ENCODE measurements at regions not wholly inside any gene's neighbourhood (a gene's known extent, or its start where the extent isn't known, plus 50 kb on each side); places are given as distances from the start of the nearest gene placed in this dataset.

DNA sequence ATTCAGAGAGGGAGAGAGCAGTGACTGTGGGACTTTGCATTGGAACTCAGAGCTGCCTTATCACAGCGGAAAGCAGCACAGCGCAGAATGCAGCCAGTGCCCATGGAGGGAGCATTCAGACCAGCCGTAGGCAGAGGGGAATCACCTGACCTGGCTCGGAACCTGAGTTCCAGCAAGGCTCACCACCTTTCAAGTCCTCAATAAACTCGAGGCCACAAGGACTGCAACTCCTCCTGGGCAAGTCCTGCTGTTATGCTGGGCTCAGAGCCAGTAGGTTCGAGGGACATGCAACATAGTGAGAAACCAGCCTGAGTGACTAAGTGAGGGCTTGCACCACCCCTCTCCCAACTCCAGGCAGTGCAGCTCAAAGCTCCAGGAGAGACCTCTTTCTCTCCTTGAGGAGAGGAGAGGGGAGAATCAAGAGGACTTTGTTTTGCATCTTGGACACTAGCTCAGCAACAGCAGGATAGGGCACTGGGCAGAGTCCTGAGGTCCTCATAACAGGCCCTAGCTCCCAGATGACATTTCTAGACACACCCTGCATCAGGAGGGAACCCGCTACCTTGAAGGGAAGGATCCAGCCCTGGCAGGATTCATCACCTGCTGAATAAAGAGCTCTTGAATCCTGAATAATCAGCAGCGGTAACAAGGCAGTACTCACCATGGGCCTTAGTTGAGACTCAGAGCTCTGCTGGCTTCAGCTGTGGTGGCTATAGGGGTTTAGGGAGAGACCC lies 136.8 kb upstream of the OTOS start:
- peaks cover 0 to 2% of the 10 kb centered on the region in 2 donors for H3K27me3 ChIP-seq (ENCODE audit: control insufficient read depth in 2 of 2, insufficient read depth in 2 of 2, low read length in 2 of 2)
- H3K36me3 Mint-ChIP-seq = no peaks in the 10 kb centered on the region
- H3K9me3 ChIP-seq (replicated peaks in 1 of 2; ENCODE audit: control insufficient read depth in 1 of 2, insufficient read depth in 1 of 2, low read length in 2 of 2) = peaks cover 4 to 13% of the 10 kb centered on the region in 2 donors
- no peaks in the 10 kb centered on the region for H3K36me3 ChIP-seq (replicated peaks in 1 of 2; ENCODE audit: control insufficient read depth in 1 of 2, insufficient read depth in 2 of 2, low read length in 2 of 2)
- H3K4me3 Mint-ChIP-seq = no peak overlapping the region
- intact Hi-C loops (cut with micrococcal nuclease) = no loop called here
- no peak overlapping the region for H3K4me3 ChIP-seq (replicated peaks in 1 of 3; ENCODE audit: low read depth in 2 of 3, low read length in 3 of 3)
- H3K9ac ChIP-seq (ENCODE audit: insufficient read depth, low read length, poor library complexity, severe bottlenecking) = no peak overlapping the region
- TF ChIP-seq, protein P1, sequence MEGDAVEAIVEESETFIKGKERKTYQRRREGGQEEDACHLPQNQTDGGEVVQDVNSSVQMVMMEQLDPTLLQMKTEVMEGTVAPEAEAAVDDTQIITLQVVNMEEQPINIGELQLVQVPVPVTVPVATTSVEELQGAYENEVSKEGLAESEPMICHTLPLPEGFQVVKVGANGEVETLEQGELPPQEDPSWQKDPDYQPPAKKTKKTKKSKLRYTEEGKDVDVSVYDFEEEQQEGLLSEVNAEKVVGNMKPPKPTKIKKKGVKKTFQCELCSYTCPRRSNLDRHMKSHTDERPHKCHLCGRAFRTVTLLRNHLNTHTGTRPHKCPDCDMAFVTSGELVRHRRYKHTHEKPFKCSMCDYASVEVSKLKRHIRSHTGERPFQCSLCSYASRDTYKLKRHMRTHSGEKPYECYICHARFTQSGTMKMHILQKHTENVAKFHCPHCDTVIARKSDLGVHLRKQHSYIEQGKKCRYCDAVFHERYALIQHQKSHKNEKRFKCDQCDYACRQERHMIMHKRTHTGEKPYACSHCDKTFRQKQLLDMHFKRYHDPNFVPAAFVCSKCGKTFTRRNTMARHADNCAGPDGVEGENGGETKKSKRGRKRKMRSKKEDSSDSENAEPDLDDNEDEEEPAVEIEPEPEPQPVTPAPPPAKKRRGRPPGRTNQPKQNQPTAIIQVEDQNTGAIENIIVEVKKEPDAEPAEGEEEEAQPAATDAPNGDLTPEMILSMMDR (IDR thresholded peaks at IDR 0.05) = no peak
- H2AFZ ChIP-seq (ENCODE audit: insufficient read depth, low read depth, low read length, poor library complexity, severe bottlenecking) = no peak overlapping the region
- 82% methylated on average over 6 of the region's 8 CpGs for WGBS (ENCODE audit: insufficient coverage)
- H3K4me1 ChIP-seq (ENCODE audit: control insufficient read depth in 1 of 2, insufficient read depth in 2 of 2, low read length in 2 of 2) = no peaks in the 10 kb centered on the region
- no peak for DNase-seq
- peaks cover 4 to 10% (median 8%) of the 10 kb centered on the region in 7 donors for H3K9me3 Mint-ChIP-seq
- H3K27me3 Mint-ChIP-seq (ENCODE audit: low read depth in 3 of 3) = peaks cover 8 to 28% (median 14%) of the 10 kb centered on the region in 3 donors
- H3K79me2 ChIP-seq (ENCODE audit: insufficient read depth, low read length) = no peaks in the 10 kb centered on the region
- no peaks in the 10 kb centered on the region for H3K4me1 Mint-ChIP-seq
- no peaks in the 10 kb centered on the region for H4K20me1 ChIP-seq (ENCODE audit: insufficient read depth, low read length)
- H3K27ac ChIP-seq (ENCODE audit: low read depth in 1 of 2, low read length in 2 of 2) = no peak overlapping the region
- H3K4me2 ChIP-seq (replicated peaks; ENCODE audit: extremely low read depth, low read length, poor library complexity, severe bottlenecking) = no peak overlapping the region
- no peak overlapping the region for H3K27ac Mint-ChIP-seq

DNA sequence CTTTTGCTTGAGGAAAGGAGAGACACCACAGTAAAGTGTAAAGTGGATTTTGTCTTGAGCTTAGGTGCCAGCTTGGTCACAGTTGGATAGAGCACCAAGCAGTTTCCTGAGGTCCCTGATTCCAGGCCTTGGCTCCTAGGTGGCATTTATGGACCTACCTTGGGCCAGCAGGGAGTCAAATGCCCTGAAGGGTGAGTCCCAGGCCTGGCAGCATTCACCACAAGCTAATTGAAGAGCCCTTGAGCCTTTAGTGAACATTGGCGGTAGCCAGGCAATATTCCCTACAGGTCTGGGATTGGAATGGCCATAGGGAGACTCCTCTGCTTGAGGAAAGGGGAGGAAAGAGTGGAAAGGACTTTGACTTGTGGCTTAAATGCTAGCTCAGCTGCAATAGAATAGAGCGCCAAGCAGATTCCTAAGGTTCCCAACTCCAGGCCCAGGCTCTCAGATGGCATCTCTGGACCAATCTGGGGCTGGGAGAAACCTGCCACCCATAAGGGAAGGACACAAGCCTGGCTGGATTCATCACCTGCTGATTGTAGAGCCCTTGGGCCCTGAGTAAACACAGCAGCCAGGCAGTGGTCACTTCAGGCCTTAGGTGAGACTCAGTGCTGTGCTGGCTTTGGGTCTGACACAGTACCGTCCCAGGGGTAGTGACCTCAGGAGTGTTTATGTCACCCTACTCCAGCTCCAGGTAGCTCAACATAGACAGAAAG lies 137.5 kb upstream of the OTOS start:
- no peaks in the 10 kb centered on the region for H3K36me3 Mint-ChIP-seq
- Histone ChIP-seq H3K4me3 (replicated peaks in 1 of 3; ENCODE audit: low read depth in 2 of 3, low read length in 3 of 3) (no peak overlapping the region), H3K9ac (ENCODE audit: insufficient read depth, low read length, poor library complexity, severe bottlenecking) (no peak overlapping the region), H3K9me3 (replicated peaks in 1 of 2; ENCODE audit: control insufficient read depth in 1 of 2, insufficient read depth in 1 of 2, low read length in 2 of 2) (peaks cover 4 to 6% of the 10 kb centered on the region in 2 donors), H3K4me1 (ENCODE audit: control insufficient read depth in 1 of 2, insufficient read depth in 2 of 2, low read length in 2 of 2) (no peaks in the 10 kb centered on the region), H3K27me3 (ENCODE audit: control insufficient read depth in 2 of 2, insufficient read depth in 2 of 2, low read length in 2 of 2) (peaks cover 0 to 2% of the 10 kb centered on the region in 2 donors), H3K79me2 (ENCODE audit: insufficient read depth, low read length) (no peaks in the 10 kb centered on the region), H3K4me2 (replicated peaks; ENCODE audit: extremely low read depth, low read length, poor library complexity, severe bottlenecking) (no peak overlapping the region), H2AFZ (ENCODE audit: insufficient read depth, low read depth, low read length, poor library complexity, severe bottlenecking) (no peak overlapping the region), H4K20me1 (ENCODE audit: insufficient read depth, low read length) (no peaks in the 10 kb centered on the region), H3K36me3 (replicated peaks in 1 of 2; ENCODE audit: control insufficient read depth in 1 of 2, insufficient read depth in 2 of 2, low read length in 2 of 2) (no peaks in the 10 kb centered on the region), H3K27ac (ENCODE audit: low read depth in 1 of 2, low read length in 2 of 2) (no peak overlapping the region)
- TF ChIP-seq, protein P1 (IDR thresholded peaks at IDR 0.05) = no peak
- DNase-seq = no peak
- no peak overlapping the region for H3K27ac Mint-ChIP-seq
- H3K4me1 Mint-ChIP-seq = no peaks in the 10 kb centered on the region
- H3K9me3 Mint-ChIP-seq = peaks cover 3 to 11% (median 6%) of the 10 kb centered on the region in 7 donors
- intact Hi-C loops (cut with micrococcal nuclease) = no loop called here
- peaks cover 8 to 31% (median 14%) of the 10 kb centered on the region in 3 donors for H3K27me3 Mint-ChIP-seq (ENCODE audit: low read depth in 3 of 3)
- no peak overlapping the region for H3K4me3 Mint-ChIP-seq
- WGBS (ENCODE audit: insufficient coverage) = 100% methylated on average over 1 of the region's 3 CpGs

Data from CD14-positive monocyte (primary cell).